GM19099 (cell line): ENCODE measurements at regions not wholly inside any gene's neighbourhood (a gene's known extent, or its start where the extent isn't known, plus 50 kb on each side); places are given as distances from the start of the nearest gene placed in this dataset.

Experiments
- POLR2A ChIP-seq: IDR thresholded peaks from 3 replicates; pipeline ENCODE4 v1.6.1; 2011; ENCODE audit warnings: low read depth; ENCODE audit not compliant: insufficient read length; ENCODE audit errors: extremely low read depth

DNA sequence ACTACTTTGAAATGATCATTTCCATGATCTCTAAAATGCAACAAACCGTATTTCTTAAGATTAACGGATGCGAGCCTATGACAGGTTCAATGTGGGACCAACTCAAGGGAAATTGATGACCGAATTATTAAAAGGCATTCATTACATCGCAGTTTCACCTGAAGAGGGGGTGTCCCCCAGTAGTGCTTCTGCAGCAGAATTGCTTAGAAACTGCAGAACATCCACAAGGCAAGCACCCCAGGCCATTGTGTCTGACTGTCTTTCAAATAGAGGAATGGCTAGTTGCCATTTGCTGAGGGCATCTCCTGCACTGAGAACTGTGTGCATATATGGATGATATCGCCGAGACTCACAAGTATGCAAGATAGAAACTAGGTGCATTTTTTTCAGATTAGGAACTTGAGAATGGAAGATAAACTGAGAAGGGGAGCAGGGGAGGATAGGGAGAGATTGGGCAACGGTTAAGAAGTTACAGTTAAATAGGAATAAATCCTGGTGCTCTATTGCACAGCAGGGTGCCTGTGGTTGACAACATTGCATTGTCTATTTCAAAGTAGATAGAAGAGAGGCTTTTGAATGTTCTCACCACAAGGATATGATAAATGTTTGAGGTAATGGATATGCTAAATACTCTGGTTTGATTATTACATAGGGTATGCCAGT lies 234.3 kb upstream of the PLEKHG7 start:
- no peak for TF ChIP-seq POLR2A

DNA sequence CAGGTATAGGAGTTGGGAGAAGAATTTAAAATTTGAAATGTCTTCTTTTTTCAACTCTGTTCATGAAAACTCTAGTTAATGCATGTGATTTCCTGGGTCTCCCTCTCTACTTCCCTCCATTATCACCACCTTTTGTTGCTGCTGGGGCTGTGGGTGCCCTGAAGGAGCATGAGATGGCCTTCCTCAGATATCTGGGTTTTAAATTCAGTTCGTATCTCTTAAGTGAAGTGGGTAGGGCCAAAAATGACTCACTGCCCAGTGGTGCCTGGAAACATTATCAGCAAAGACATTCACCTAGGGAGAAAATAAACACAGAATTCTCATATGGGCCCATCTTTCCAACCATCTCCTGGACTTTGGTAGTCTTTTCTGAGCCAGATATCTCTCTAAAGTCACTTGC lies 234.9 kb upstream of the PLEKHG7 start:
- no peak for TF ChIP-seq POLR2A

DNA sequence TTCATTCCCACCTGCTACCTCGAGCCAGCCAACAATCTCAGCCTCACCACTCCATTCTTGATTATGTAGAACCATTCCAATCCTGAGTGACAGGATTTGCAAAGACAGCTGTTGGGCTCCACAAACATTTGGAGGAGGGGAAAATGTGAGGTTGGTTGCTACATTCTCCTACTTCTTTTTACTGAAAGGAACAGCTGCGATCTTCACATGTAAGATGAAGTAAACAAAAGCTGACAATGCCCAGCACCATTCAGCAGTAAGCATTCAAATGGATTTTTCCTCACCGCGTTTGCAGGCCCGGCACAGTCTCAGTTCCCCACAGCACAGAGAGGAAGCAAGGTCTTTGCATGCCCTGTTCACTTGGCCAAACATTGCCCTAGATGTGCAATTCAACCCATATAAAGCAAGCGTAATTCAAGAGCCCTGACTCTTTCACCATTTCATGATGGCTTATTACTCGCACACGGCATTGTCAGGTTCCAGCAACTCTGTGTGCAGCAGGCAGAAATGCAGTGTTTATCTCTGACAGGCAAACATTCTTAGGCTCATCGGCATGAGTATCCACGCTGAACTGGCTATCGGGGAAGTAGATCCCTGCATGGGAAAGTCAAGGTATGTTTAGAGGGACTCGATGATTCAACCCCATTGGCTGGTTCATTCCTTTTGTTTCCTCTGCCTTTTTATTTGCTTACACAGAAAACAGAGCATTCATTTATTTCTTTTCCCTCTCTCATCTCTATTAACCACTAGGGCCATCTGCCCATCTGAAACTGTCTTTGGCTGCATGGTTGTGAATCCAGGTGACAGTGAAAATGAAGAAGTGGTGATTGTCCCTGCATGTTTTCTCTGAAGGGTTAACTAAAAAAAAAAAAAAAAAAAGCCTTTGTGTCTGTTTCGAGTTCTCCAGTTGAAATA lies 236.1 kb upstream of the PLEKHG7 start:
- peak; percentile 84 for TF ChIP-seq POLR2A

DNA sequence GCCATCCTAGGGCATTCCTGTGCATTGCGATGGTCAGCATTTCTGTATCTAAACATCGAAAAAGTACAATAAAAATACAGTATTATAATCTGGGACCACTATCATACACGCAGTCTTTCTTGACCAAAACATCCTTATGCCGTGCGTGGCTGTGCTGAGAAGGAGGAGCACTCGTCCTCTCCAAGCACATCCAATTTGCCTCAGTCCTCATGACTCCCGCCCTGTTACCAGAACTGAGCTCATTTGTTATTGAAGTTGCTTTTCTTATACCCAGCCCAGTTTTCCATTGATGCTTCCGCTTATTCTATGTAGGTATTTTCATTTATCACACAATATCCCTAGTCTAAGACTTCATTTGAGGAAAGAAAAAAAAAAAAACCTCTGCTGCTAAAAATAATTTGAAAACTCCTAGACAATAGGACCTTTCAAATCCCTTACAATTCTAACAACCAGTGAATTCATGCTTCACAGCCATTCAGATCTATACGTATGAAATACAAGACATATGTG lies 236.9 kb upstream of the PLEKHG7 start:
- TF ChIP-seq POLR2A, result no peak

DNA sequence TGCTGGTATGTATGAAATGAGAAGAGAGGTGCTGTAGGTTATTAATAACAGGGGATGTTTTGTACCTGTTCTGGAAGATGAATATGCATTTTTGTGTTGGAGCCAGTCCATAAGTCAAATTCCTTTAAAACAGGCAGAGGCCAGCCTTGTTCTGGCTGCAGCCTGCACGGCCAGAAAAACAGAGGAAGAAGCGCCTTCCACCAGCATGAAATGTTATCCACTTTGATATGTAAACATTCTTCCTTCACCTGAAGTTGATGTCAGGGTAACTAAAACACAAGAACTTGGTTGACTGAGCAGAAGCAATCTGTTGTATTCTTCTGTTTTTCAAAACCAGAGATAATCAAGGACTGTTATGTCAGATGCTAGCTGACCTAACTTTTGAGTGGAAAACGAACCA lies 237.9 kb upstream of the PLEKHG7 start:
- no peak for TF ChIP-seq POLR2A

DNA sequence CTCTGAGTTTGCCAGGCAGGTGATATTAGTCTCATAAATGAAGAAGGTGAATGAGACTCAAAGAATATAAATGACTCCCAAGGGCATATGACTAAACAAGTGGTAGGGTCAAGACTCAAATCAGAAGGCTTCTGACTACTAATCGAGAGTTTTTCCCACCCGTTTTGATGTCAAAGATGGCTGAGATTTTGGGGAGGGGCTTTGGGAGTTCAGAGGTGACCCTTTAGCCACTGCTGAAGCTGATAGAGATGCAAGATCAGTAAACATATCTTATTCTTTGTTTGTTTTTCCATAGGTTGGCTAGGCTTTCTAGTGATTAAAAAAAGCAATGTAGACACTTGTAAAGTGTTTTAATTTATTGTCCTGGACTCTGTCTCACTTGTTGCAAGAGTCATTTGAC lies 239.6 kb upstream of the PLEKHG7 start:
- no peak for TF ChIP-seq POLR2A

DNA sequence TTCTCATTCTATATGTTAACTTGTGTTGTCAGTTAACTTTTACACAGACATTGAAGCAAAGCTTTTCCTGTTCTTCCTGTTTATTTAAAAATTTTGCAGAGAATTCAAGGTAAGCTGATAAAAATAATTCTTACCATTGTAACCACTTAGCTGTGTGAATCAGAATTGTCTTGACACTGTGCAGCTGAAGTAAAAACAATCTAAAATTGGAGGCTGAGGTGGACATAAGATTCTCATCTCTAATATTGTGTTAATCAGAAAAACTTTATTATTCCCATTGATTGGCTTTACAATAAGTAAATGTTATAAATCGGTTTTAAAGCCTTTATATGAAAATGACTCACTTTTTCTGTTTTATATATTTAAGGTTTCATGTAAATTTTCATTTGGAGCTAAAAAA lies 240.3 kb upstream of the PLEKHG7 start:
- no peak for TF ChIP-seq POLR2A

DNA sequence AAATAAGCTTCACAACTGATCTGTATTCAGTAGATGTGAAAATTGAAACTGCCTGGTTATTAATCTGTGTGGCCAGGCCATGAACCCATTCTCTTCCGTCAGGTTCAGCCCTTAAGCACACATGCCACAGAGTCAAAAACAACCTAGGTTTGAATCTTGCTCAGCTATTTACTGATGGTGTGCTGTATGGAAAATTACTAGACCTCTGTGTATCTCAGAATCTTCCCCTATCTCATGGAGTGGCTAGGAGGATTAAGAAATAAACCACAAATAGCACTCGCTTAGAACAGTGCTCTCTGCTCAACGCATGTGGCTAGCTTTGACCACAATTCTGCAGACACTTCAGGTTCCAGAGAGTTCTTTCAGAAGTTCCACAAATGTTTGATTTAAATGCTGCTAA lies 240.7 kb upstream of the PLEKHG7 start:
- TF ChIP-seq POLR2A, result peak; percentile 27

DNA sequence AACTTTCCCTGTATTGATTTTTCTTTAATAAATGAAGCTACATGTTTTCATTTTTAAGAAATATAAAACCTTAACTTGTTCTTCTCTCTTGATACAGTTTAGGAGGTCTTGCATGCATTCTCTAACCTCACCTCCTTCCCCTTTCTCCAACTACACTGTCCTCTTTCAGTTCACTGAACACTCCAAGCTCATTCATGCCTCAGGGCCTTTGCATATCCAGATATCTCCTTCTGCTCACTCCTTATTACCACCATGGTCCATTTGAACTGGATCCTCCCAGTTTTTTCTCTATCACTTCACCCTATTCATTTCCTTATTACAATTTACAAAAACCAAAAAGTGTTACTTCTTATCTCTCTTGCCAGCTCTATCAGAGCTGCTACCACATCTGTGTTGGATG lies 242.9 kb upstream of the PLEKHG7 start:
- TF ChIP-seq POLR2A, result no peak

DNA sequence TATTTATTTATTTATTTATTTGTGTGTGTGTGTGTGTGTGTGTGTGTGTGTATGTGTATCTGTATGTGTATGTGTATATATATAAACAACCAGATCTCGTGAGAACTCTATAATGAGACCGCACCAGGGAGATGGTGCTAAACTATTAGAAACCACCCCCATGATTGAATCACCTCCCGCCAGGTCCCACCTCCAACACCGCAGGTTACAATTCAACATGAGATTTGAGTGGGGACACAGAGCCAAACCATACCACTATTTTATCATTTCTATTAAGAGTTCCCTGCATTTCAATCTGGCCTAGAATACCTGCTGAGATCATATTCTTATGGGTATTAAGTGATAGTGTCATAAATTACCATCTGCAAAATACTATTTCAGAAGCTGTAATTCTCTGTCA lies 243.8 kb upstream of the PLEKHG7 start:
- no peak for TF ChIP-seq POLR2A

DNA sequence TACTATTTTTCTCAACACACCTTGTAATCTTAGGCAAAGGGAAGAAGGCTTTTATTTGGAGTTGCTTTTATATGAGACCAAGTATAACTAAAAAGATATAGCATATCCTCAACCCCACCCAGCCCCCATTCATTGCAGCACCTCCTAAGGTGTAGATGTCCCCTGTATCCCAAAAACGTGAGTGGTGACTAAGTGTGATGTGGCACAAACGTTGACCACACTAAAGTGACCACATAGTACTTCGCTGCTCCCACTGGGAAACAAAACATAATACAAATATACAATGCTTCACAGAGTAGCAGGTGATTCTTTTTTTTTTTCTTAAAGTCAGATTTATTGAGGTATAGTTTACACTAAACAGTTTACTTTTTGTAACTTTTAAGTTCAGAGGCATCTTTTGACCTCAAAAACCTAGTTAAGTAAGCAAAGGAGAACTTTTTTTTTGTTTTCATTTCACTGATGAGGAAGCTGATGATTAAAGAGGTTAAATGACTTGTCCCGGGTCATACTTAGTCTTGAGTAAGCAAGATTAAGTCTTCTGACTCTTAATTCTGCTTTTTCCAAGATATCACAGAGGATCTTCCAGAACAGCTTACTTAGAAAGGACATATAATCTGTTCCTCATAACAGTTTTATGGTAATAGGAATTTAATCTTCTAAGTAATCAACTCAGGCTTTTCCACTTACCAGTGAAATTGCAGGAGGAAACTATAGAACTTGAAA lies 245.2 kb upstream of the PLEKHG7 start:
- no peak for TF ChIP-seq POLR2A

DNA sequence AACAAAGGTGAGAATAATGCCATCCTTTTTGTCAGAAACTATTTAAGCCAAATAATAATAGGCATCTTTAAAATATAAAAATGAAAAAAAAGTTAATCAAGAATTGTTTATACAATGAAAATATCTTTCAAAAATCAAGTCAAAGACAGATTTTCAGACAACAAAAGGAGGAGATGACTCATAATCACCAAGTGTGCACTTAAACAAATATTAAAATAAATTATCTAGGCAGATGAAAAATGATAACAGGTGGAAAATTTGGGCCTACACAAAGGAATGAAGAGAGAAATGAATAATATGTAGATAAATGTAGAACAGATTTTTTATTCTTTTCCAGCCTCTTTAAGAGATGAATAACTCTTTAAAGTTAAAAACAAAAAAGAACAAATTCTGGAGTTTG lies 250.0 kb upstream of the PLEKHG7 start:
- no peak for TF ChIP-seq POLR2A

DNA sequence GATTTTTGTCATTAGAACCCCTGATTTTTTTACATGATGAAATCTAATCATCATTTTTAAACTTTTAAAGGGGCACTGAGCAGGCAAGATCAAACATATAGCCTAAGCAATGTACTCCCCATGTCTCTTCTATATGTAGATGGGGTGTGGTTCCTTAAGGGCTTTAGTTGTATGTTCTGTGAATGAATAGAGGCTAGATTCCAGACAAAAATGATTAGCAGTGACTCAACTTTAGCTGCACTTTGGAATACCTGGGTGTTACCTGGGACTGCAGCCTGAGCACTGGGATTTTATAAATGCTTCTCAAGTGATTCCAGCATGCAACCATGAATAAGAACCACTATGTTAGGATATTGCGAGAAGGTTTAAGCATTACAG lies 256.7 kb upstream of the PLEKHG7 start:
- peak; percentile 1 for TF ChIP-seq POLR2A

DNA sequence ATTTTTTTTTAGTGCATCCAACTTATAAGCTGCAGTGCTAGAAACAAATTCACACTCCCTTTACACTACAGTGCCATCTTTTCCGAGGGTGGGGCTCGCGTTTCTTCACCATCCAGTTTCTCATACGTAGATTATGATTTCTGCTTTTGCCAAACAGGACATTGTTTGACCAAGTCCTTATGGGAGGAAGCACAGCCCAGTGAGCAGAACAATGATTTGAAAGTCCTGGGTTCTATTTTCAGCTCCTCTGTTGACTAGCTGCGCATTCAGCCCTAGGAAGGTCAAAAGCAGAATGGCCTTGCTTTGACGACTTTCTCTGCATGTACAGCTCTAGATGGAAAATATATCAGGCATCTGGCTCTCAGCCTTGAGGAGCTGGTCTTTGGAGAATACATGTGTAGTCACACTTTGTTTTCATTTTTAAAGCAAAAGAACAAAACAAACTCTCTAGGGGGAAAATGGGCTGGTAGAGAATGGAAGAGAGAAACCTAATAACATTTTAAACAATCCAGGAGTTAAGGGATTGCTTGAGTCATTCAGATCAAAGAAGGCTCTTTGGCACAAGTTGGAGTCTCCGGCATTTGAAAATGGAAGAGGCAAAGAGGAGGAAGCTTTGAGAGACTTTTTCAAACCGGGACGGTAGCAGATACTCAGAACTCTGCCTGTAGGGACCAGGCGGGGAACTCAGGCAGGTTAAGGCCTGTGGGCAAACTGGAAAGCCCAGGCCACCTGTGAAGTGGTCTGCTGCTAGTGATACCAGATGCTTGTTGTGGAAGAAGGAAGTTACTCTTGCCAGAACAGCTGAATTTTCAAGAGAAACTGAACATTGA lies 257.3 kb upstream of the PLEKHG7 start:
- peak; percentile 52 for TF ChIP-seq POLR2A

DNA sequence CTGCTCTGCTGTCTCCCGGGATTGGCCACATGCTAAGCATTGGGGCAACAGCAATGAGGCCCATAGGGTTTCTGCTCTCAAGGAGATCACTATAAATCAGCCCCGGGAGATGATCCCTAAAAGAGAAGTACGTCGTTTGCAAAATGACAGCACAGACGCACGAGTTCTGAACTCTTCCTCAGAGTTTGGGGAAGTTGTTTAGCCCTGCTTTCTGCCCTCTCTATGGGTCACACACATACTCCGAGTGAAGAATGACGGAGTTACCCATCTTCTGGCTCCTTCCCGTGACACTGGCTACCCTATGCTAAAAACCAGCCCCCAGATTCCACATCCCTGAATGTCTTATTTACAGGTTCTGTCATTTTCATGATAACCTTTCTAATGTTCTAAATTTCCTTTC lies 258.0 kb upstream of the PLEKHG7 start:
- peak; percentile 11 for TF ChIP-seq POLR2A

DNA sequence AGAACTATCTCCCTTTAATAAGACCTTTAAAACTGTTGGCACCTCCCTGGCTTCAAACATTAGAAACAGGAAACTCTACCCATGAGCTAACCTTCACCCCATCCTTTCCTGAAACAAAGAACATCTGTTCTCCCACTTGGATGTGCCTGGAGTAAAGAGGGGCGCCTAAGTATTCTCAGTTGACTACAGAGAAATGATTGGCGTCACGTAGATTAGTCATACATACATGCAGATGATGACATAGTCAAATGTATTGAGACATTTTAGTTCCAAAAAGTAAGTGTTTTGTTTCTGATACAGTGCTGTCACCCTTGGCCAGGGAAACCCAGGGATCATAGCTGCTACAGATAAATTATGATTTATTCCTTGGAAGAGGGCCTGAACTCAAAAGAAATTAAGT lies 260.0 kb upstream of the PLEKHG7 start:
- TF ChIP-seq POLR2A, result no peak
